Activated CD4-positive, alpha-beta T cell treated with anti-CD3 and anti-CD28 coated beads, Interleukin-2, amount 50 U/mL, for 48 hours (primary cell): ENCODE measurements at regions not wholly inside any gene's neighbourhood (a gene's known extent, or its start where the extent isn't known, plus 50 kb on each side); places are given as distances from the start of the nearest gene placed in this dataset.
"Not testable (repeated sequence)": the region's sequence is repeated elsewhere in the genome, so short reads cannot be mapped to it uniquely, and the experiment has no call there.

Experiments used
- DNase-seq, 2 experiments: peaks; one replicate each; pipeline ENCODE4 v3.0.0-alpha.2; 2020

DNA sequence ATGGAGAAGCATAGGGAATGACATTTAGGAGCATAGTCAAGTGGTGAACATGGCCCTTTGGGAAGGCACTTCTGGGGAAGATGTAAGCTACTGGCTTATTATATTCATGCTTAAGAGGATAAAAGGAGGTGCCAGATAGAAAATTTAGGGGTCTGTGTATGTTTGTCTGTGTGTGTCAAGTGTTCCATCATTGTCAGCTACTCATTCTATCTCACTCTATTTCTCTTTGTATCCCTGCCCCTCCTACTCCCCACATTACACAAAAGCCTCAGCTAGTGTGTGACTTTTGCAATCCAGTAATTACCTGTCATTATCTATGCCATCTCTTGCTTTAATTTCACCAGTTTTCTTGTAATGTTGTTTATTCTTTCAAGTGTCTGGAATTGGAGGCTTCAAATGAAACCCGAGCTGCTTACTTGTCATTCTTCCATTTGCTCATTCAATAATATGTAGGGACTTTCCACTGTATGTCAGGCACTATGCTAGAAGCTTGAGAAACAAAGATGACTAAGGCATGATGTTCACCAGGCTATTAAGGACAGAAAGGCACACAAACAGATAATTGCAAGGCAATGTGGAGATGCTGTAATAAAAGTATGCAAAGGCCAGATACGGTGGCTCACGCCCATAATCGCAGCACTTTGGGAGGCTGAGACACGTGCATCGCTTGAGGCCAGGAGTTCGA, 229.8 kb upstream of the TEX13C start:
- DNase-seq = no peak

- DNase-seq = no peak
Measured at GRCh38 chrX:125093852-125094251, 225.8 kb upstream of the TEX13C start.

- no peak for DNase-seq
Measured at GRCh38 chrX:125094901-125095300, 224.8 kb upstream of the TEX13C start.

DNA sequence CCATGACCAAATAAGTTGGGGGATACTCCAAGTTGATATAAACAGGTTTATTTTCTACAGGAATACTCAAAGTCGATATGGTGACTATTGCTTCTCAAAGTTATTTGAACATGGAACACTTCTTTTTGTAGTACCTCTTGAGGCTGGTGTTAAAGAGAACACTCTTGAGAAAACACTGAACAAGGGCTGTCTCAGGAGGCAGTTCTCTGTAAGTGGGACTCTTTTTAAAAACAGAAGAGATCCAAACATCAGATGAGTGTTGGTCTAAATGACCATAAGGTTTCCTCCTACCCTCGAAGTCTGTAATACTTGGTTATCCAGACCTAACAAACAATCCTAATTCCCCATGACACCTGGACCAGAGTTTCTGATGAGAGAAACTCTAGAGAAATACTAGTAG, 223.2 kb upstream of the TEX13C start:
- DNase-seq = no peak

- no peak for DNase-seq
Measured at GRCh38 chrX:125096870-125097269, 222.8 kb upstream of the TEX13C start.

DNA sequence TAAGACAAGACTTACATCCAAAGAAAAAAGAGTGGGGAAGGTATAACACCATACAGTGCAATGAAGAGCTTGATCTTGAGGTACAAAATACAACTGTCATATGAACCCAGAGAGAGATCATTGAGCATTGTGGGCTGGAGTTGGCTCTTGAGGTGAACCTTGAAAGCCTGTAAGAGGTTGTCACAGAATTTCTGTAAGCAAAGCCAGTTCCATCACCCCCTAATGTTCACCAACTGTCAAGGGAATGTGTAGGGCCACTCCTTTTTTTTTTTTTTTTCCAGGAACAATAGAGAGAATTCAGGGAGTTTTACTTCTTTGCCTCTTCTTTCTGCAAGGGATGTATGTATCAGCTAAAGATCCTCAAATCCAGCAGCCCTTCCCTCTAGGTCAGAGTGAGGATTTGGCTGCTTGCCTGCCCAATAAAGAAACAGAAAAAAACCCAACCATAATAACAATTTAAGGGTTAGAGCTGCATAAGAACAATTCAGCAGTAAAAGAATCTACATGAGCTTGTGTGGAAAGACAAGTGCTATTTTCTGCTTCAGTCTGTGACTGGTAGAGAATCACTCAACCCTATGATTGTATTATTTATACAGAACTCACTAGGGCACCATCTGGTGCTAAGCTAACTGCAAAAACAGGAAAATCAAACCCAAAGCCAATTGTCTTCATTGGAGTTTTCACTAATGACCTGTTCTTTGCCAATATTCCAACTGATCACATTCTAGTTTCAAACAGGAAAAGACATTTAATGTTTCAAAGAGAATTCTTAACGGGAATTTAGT, 217.5 kb upstream of the TEX13C start:
- no peak for DNase-seq

DNA sequence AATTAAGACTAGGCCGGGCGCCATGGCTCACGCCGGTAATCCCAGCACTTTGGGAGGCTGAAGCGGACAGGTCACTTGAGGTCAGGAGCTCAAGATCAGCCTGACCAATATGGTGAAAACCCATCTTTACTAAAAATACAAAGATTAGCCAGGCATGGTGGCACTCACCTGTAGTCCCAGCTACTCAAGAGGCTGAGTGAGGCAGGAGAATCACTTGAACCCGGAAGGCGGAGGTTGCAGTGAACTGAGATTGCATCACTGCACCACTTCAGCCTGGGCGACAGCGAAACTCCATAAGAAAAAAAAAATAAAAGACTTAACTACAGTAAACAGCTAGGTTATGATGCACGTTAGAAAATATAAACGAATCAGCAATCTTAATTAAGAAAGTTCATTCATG, 216.0 kb upstream of the TEX13C start:
- no peak for DNase-seq

GRCh38 chrX:125108921-125109320, 210.8 kb upstream of the TEX13C start:
- no peak for DNase-seq

GRCh38 chrX:125131164-125131563, 188.5 kb upstream of the TEX13C start:
- DNase-seq = no peak

DNA sequence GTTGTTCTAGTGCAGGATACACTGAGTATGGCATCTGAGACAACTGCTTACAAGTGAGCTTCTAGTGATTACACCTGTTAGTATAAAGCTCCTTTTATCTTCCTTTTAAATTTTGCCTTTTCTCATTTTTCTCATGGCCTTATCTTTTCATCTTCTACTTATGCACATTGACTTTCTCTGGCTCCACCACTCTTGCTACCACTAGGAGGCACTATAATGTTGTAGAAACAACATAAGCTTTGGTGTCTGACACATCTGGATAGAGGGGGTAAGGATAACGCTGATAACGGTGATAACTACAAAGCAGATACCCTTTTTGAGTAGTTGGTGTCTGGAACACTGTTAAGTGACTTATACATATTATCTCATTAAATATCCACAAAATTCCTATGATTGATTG, 187.4 kb upstream of the TEX13C start:
- no peak for DNase-seq

GRCh38 chrX:125137521-125137920, 182.2 kb upstream of the TEX13C start:
- no peak for DNase-seq

DNA sequence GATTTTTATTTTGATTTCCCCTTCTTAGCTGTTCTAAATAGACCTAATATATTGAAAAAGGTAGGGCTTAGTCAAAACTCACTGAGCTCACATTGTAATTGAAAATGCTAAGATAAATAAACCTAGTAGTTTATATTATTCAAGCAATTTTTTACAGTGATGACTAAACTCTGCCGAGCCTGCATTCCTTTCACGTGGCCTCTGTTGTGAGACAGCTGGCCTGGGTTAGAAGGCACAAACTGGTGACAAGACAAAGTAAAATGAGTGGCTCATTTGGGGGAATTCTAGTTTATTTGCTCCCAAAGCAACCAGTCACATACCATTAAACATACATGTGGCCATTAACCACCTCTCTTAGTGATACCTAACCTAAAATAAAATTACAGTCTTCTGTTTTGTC, 169.4 kb upstream of the TEX13C start:
- no peak for DNase-seq

GRCh38 chrX:125151146-125151545, 168.5 kb upstream of the TEX13C start:
- DNase-seq = no peak

GRCh38 chrX:125152011-125152410, 167.7 kb upstream of the TEX13C start:
- DNase-seq = no peak

DNA sequence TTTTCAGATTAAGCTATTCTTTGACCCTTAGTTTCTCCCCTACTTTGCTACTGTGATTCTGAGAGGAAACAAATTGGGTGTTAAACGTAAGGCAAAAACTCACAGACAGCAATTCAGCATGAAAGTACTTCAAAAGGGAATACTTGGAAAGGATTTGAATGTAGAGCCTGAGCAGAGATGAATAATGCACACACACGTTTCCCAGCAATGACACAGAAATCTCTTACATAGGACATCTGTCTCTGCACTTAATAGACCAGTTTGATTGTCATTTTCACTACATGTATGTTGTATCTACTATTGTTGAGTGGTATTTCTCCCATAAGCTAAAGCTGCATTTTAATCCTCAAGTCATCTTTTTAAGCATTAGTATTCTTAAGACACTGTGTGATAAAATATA, 166.1 kb upstream of the TEX13C start:
- DNase-seq = no peak

GRCh38 chrX:125154288-125155257, 165.1 kb upstream of the TEX13C start:
- DNase-seq = not testable (repeated sequence)

GRCh38 chrX:125155296-125156033, 164.2 kb upstream of the TEX13C start:
- not testable (repeated sequence) for DNase-seq

GRCh38 chrX:125170459-125170858, 149.2 kb upstream of the TEX13C start:
- DNase-seq = no peak

DNA sequence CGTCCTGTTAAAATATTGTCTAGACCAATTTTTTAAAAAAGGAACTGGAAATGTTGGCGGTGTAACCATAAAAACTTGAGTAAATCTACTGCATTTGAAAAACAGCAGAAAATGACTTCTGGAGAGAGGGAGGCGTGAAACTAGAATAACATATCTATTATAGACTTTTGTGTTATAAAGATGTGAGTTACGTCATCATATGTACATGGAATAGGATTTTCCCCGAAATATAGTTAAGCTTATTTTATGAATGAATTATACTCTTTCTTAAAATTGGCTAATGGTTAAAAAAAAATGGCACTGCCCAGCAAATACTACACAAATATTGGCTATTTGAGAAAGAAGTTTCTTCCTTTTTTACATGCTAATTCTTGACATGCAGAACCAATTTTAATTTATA, 147.1 kb upstream of the TEX13C start:
- no peak for DNase-seq

DNA sequence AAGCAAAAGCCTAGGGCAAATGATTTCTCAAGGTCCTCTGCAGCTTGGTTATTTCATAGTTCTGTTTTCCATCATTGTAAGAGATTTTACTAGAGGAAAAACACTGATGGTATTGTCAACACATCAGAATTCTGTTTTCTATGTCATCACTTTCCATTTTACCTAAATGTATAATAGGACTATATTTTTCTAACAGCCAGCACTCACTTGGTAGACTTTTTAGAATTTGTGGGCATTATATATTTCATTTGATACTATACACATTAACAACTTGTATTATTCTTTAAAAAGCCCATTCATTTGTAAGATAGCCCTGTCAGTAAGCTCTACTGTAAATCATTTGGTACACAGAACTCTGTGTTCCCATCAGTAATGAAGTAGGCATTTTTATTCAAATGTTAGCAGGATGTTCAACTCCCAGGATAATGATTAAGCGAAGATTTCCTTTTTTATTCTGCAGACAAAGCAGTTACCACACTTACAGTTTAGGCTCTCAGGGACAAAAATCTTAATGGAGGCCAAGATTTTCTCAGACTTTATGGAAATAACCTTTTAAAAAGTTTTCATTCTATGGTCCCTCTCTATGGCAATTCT, 143.6 kb upstream of the TEX13C start:
- no peak for DNase-seq

- DNase-seq = no peak
Measured at GRCh38 chrX:125193921-125194320, 125.8 kb upstream of the TEX13C start.

DNA sequence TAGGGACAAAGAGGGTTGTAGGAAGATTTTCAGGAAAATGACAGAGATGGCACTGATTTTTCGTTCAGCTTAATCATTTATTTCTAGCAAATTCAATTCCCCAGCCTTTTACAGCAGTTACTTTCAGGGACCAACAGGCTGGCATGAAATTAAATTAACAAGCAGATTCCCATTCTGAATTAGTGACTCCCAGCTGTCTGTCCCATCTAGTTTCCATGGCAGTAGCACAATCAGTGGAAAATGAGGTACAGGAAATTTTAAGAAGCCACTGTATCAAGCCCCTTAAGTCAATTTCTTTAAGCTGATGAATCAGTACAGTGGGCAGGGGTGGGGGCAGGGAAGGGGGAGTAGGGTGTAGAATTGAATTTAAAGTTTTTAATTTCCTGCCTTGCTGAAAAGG, 121.1 kb upstream of the TEX13C start:
- no peak for DNase-seq
